Activated CD8-positive, alpha-beta T cell treated with anti-CD3 and anti-CD28 coated beads for 36 hours (primary cell): ENCODE measurements at regions not wholly inside any gene's neighbourhood (a gene's known extent, or its start where the extent isn't known, plus 50 kb on each side); places are given as distances from the start of the nearest gene placed in this dataset.

ENCODE experiments used
- ATAC-seq: fragments of 200-7000 bp; cut with Tn5 transposase; one replicate; pipeline ENCODE4 v1.10.0; 2021; ENCODE audit warnings: mild to moderate bottlenecking, moderate library complexity
- CTCF ChIA-PET: fragments of 350-600 bp; sonication (Branson Sonifier 250); formaldehyde crosslinking; loops from one replicate; lab custom pipeline; 2021; ENCODE audit warnings: antibody characterized with exemption; lab: Charles Lee
- POLR2A ChIA-PET: fragments of 350-600 bp; sonication (Branson Sonifier 250); formaldehyde crosslinking; loops from one replicate; lab custom pipeline; 2021; ENCODE audit warnings: antibody characterized with exemption; lab: Charles Lee
- DNase-seq: peaks from one replicate; pipeline ENCODE4 v3.0.0-alpha.2; 2020
- H3K27ac Mint-ChIP-seq: one replicate; pipeline ENCODE4 v1.8.0; 2021; ENCODE audit warnings: mild to moderate bottlenecking, mixed read lengths
- H3K27me3 Mint-ChIP-seq: one replicate; pipeline ENCODE4 v1.8.0; 2021; ENCODE audit warnings: mixed read lengths
- H3K36me3 Mint-ChIP-seq: one replicate; pipeline ENCODE4 v1.8.0; 2021; ENCODE audit warnings: low read depth, mixed read lengths
- H3K4me1 Mint-ChIP-seq: one replicate; pipeline ENCODE4 v1.8.0; 2021; ENCODE audit warnings: low read depth, mixed read lengths
- H3K4me3 Mint-ChIP-seq: one replicate; pipeline ENCODE4 v1.8.0; 2021; ENCODE audit warnings: mild to moderate bottlenecking, moderate library complexity, mixed read lengths
- H3K9me3 Mint-ChIP-seq: one replicate; pipeline ENCODE4 v1.8.0; 2021; ENCODE audit warnings: mixed read lengths
- CTCF ChIP-seq: fragments of 200-600 bp; IDR thresholded peaks from one replicate; pipeline ENCODE4 v1.8.0; 2022; ENCODE audit warnings: antibody characterized with exemption, mild to moderate bottlenecking
- intact Hi-C: fragments of 100-400 bp; cut with micrococcal nuclease; formaldehyde crosslinking; loops from one replicate; pipeline ENCODE4 v1.10.0; 2022

- Mint-ChIP-seq H3K36me3 (no peaks in the 10 kb centered on the region), H3K4me1 (no peaks in the 10 kb centered on the region), H3K27me3 (peaks cover 19% of the 10 kb centered on the region), H3K4me3 (no peak overlapping the region), H3K27ac (no peak overlapping the region), H3K9me3 (no peaks in the 10 kb centered on the region)
- TF ChIP-seq CTCF: no peak
- ChIA-PET CTCF (no interaction called here), POLR2A (no interaction called here)
- ATAC-seq (no peak), DNase-seq (no peak)
- intact Hi-C loops: no loop called here
Measured at GRCh38 chr22:49062802-49063544, 764.7 kb downstream of the BRD1 start.

DNA sequence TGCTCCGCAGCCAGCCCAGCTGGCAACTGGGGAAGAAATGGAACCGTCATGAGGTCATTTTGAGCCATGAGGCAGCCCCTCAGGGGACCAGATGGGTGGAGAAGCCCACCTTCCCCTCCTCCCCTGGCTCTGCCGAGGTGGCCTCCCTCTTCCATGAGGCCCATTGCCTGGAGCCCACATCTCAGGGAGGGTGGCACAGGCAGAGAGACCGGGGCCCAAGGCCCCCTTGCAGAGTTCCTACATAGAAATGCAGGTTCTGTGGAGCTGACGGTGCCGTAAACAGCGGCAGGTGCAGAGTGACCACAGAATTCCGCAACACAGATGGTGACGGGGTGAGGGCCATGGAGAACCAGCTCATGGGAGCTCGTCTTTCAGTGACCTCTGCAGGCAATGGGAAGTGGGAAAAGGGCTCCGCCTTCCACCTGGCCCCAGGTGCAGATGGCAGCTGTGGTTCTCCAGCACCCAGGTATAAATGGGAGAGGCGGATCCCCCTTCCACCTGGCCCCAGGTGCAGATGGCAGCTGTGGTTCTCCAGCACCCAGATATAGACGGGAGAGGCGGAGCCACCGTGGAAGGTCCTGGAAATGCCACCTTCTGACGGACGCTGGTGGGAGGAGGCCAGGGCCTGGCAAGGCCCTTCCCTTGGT lies 765.4 kb downstream of the BRD1 start:
- CTCF ChIA-PET: no interaction called here
- no peak for ATAC-seq
- Mint-ChIP-seq H3K4me1 (no peaks in the 10 kb centered on the region), H3K27ac (no peak overlapping the region), H3K4me3 (no peak overlapping the region), H3K36me3 (no peaks in the 10 kb centered on the region), H3K27me3 (peaks cover 20% of the 10 kb centered on the region), H3K9me3 (no peaks in the 10 kb centered on the region)
- no peak for TF ChIP-seq CTCF
- POLR2A ChIA-PET: no interaction called here
- DNase-seq: no peak
- intact Hi-C loops: no loop called here

- Mint-ChIP-seq H3K27me3 (peaks cover 13% of the 10 kb centered on the region), H3K9me3 (no peaks in the 10 kb centered on the region), H3K4me3 (no peak overlapping the region), H3K36me3 (no peaks in the 10 kb centered on the region), H3K27ac (no peak overlapping the region), H3K4me1 (no peaks in the 10 kb centered on the region)
- ChIA-PET CTCF (no interaction called here), POLR2A (no interaction called here)
- DNase-seq (no peak), ATAC-seq (no peak)
- intact Hi-C loops: no loop called here
- TF ChIP-seq CTCF: no peak
Measured at GRCh38 chr22:49057910-49058309, 769.8 kb downstream of the BRD1 start.

GRCh38 chr22:49056301-49056700 lies 771.4 kb downstream of the BRD1 start:
- no peak for TF ChIP-seq CTCF
- Mint-ChIP-seq H3K27me3 (peaks cover 10% of the 10 kb centered on the region), H3K36me3 (no peaks in the 10 kb centered on the region), H3K27ac (no peak overlapping the region), H3K9me3 (no peaks in the 10 kb centered on the region), H3K4me1 (no peaks in the 10 kb centered on the region), H3K4me3 (no peak overlapping the region)
- ATAC-seq (no peak), DNase-seq (no peak)
- POLR2A ChIA-PET: no interaction called here
- CTCF ChIA-PET: no interaction called here
- intact Hi-C loops: no loop called here

GRCh38 chr22:49055406-49055805 lies 772.3 kb downstream of the BRD1 start:
- POLR2A ChIA-PET: no interaction called here
- Mint-ChIP-seq H3K4me1 (no peaks in the 10 kb centered on the region), H3K9me3 (no peaks in the 10 kb centered on the region), H3K27ac (no peak overlapping the region), H3K36me3 (no peaks in the 10 kb centered on the region), H3K27me3 (peaks cover 10% of the 10 kb centered on the region), H3K4me3 (no peak overlapping the region)
- DNase-seq (no peak), ATAC-seq (no peak)
- intact Hi-C loops: no loop called here
- TF ChIP-seq CTCF: no peak
- CTCF ChIA-PET: no interaction called here
